Testis (tissue), 2 donors: ENCODE measurements at regions not wholly inside any gene's neighbourhood (a gene's known extent, or its start where the extent isn't known, plus 50 kb on each side); places are given as distances from the start of the nearest gene placed in this dataset.

Experiments used
- CTCF ChIP-seq, 3 experiments: fragments of 450-650 bp in 2 of 3; fragments of 200-600 bp in 1 of 3; sonication (generic) in 1 of 3; IDR thresholded peaks; one replicate each; pipeline ENCODE4 v1.5.1; 2016 to 2019; ENCODE audit warnings: antibody characterized with exemption in 3 of 3, mild to moderate bottlenecking in 2 of 3, moderate library complexity in 1 of 3
- POLR2A ChIP-seq: fragments of 450-650 bp; IDR thresholded peaks from one replicate; pipeline ENCODE4 v1.6.1; 2017; ENCODE audit warnings: antibody characterized with exemption, mild to moderate bottlenecking, moderate library complexity

DNA sequence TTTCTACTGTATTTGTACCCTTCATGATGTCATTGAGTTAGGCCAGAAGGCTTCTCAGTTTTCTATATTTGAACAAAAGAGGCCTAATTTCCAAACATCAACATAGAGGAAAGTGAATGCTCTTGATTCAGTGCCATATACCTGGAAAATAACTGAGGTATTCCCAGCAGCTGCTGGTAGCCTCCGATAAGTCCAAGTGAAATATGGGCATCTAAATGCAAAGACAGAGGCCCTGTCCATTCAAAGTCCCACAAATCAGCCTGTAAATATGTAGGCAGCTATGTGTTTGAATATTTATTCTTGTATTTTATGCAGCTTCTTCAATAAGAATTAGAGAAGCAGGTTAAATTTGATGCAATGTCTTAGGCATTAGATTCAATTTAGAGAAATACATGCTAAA lies 89.5 kb upstream of the DPP10 start:
- TF ChIP-seq CTCF (IDR thresholded peaks at IDR 0.05) (no peak), POLR2A (no peak)
